Kidney glomerular epithelial cell (primary cell): ENCODE measurements at regions not wholly inside any gene's neighbourhood (a gene's known extent, or its start where the extent isn't known, plus 50 kb on each side); places are given as distances from the start of the nearest gene placed in this dataset.

Source experiments
- DNase-seq: peaks from one replicate; lab custom pipeline; 2025; lab: John Stamatoyannopoulos, UW

GRCh38 chr5:117519957-117520500 lies 945.4 kb upstream of the SEMA6A start:
- no peak for DNase-seq

- DNase-seq, result no peak
Observed at GRCh38 chr5:117504305-117504704, 929.7 kb upstream of the SEMA6A start.

GRCh38 chr5:117497601-117498000 lies 923.0 kb upstream of the SEMA6A start:
- DNase-seq, result no peak

- no peak for DNase-seq
Observed at GRCh38 chr5:117496801-117497200, 922.2 kb upstream of the SEMA6A start.

GRCh38 chr5:117494188-117494587 lies 919.6 kb upstream of the SEMA6A start:
- no peak for DNase-seq

- no peak for DNase-seq
Observed at GRCh38 chr5:117488976-117489500, 914.4 kb upstream of the SEMA6A start.

GRCh38 chr5:117487556-117487955 lies 912.9 kb upstream of the SEMA6A start:
- no peak for DNase-seq

GRCh38 chr5:117486879-117487391 lies 912.3 kb upstream of the SEMA6A start:
- no peak for DNase-seq

- no peak for DNase-seq
Observed at GRCh38 chr5:117486261-117486660, 911.6 kb upstream of the SEMA6A start.

GRCh38 chr5:117475919-117476318 lies 901.3 kb upstream of the SEMA6A start:
- no peak for DNase-seq

- no peak for DNase-seq
Observed at GRCh38 chr5:117473165-117473564, 898.5 kb upstream of the SEMA6A start.

- DNase-seq, result no peak
Observed at GRCh38 chr5:117463881-117464570, 889.4 kb upstream of the SEMA6A start.

GRCh38 chr5:117461966-117462365 lies 887.3 kb upstream of the SEMA6A start:
- no peak for DNase-seq

GRCh38 chr5:117461403-117461802 lies 886.8 kb upstream of the SEMA6A start:
- DNase-seq, result no peak

GRCh38 chr5:117457656-117458055 lies 883.0 kb upstream of the SEMA6A start:
- DNase-seq, result no peak

- no peak for DNase-seq
Observed at GRCh38 chr5:117456866-117457470, 882.3 kb upstream of the SEMA6A start.

- no peak for DNase-seq
Observed at GRCh38 chr5:117455236-117456233, 880.9 kb upstream of the SEMA6A start.

- peak; percentile 43 for DNase-seq
Observed at GRCh38 chr5:117454716-117455212, 880.1 kb upstream of the SEMA6A start.

- no peak for DNase-seq
Observed at GRCh38 chr5:117436846-117437245, 862.2 kb upstream of the SEMA6A start.

GRCh38 chr5:117435203-117435602 lies 860.6 kb upstream of the SEMA6A start:
- DNase-seq, result no peak

- DNase-seq, result no peak
Observed at GRCh38 chr5:117434254-117434653, 859.6 kb upstream of the SEMA6A start.

- no peak for DNase-seq
Observed at GRCh38 chr5:117433818-117434217, 859.2 kb upstream of the SEMA6A start.
